ENCODE measurements at regions not wholly inside any gene's neighbourhood (a gene's known extent, or its start where the extent isn't known, plus 50 kb on each side); places are given as distances from the start of the nearest gene placed in this dataset.
"Not testable (repeated sequence)": the region's sequence is repeated elsewhere in the genome, so short reads cannot be mapped to it uniquely, and the experiment has no call there.

DNA sequence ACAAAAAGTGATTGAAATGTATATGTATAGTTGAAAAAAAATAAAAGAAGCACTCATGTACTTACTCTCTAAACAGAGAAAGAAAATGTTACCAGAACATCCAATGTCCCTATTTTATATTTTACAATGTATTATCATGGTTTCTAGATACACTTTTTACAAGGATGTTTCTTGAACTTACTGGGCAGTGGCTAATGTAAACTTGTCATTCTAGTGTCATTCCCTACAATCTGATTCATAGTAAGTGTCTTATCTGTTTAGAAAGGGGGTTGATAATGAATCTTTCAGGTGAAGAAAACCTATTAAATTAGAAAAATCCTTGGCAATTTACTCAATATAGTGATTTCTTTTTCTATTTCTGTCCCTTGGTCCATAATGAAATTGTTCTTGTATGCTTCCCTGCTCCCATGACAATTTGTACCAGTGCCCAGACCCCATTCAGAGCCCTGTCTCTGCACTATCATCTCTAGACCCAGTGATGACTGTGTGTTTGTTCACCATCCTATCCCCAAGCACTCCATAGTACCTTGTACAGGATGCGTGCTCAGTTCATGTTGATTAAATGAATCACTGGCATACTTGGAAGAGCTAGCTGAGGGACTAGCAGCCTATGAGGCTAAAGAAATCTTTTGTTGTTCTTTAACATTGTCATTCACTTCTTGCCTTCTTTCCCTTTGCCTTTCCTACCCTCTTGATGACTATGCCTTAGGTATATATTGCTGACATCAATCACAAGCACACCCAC, 101.2 kb downstream of the HMHB1 start:
- DNase-seq = peak; percentile 78

DNA sequence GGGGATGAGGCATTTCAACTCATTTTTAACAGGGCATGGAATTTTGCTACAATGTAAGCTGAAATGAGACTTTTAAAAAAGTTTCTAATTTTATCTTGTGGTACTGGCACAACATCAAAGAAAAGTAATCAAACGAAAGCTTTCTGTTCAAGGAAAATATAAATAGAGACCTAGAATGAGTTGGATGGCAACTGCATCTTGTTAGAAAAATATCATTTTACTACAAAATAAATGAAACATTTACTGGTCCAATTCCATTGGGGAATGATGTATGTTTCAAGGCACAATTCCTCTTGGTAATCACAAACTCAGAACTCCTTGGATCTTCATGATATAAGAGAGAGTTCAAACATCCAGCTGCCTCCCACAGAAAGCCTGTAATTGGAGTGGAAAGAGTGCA, 102.8 kb downstream of the HMHB1 start:
- no peak for DNase-seq

DNA sequence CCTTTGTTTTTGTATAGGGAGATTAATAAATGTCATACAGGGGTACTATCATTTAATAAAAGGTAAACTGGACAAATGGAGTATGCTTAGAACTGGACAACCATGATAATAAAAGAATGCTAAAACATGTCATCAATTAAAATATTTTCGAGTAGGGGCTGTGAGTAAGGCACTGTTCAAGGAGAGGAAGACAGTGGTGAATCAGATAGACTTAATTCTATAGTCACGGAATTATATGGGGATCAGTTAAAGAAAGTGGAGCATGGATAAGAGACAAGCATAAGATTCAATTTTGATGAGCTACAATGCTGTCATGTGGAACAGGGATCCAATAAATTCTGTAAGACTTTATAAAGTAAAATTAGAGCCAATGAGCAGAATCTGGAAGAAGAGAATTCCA, 104.5 kb downstream of the HMHB1 start:
- no peak for DNase-seq

DNA sequence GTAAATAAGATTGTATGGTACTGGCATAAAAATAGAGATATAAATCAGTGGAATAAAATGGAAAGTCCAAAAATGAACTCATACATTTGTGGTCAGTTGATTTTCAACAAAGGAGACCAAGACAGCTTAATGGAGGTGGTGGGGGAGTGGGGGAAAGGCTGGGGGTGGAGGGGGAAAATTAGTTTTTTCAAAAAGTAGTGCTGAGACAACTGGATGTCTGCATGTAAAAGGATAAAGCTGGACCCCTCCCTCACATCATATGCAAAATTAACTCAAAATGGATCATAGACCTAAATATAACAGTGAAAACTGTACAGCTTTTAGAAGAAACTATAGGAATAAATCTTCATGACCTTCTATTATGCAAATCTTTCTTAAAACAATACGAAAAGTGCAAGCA, 107.0 kb downstream of the HMHB1 start:
- DNase-seq = no peak

DNA sequence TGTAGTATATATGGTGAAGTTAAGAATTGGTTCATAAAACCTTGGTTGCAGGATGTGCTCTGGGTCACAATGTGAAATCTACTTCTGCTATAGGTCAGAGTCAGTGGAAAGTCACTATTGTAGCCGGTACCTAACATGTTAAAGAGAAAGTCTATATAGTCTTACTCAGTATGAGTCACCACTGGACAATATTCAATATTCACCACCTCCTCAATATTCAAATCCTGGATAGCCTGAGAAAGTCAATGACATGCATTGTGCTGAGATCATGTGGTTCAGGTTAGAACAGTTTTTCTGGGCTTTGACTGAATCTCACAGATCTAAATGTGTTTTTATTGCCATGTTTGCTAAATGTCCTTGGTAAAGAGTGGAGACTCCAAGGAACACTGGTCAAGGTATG, 108.8 kb downstream of the HMHB1 start:
- DNase-seq = no peak

DNA sequence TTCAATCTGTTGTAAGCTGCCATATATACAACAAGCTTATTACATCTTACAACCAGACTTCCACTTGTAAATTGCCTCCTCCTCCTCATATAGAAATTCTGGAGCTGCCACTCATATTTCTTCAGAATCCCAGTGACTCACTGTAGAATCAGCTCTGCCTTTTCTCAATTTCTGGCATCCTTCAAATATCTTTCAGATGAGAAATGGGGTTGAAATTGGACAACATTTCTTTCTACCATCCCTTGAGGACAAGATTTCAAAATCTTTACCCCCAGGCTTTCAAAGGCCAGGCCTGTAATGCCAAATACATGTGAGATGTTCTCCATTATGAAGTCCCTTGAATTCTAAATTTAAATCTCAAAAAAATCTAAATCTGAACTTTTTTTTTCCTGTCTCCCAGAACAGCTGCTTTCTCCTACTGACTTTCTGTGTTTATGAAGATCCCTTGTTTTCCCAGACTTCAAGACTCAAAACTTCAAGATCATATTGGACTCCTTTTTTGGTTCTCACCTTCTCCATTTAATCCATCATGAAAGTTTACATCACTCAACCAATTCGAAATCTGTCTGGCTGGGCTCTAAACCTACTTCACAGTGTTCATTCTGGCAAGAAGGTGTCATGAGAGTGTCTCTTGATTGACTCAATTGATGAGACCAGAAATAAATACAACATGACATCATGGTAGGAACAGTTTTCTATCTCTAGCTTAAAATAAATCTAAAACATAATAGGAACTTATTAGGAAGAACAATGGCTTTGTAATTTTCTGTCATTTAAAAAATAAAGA, 109.8 kb downstream of the HMHB1 start:
- peak; percentile 78 for DNase-seq

DNA sequence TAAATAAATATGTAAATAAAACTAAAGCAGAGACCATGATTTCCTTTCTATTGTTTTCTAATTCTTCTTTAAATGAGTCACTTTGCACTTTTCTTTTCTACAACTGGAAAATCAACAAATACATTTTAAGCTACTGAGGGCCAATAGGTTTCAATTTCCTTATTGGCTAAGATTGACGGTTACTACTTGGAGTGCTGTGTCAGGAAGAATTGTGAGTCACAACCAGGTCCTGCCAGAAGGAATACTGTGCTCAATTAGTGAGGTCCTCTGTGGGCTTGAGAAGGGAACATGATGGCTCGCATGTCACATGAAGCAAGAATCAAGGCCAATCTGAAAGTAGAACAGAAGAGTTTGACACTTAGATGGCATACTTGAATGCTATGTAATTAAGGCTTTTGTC, 110.8 kb downstream of the HMHB1 start:
- DNase-seq = no peak

DNA sequence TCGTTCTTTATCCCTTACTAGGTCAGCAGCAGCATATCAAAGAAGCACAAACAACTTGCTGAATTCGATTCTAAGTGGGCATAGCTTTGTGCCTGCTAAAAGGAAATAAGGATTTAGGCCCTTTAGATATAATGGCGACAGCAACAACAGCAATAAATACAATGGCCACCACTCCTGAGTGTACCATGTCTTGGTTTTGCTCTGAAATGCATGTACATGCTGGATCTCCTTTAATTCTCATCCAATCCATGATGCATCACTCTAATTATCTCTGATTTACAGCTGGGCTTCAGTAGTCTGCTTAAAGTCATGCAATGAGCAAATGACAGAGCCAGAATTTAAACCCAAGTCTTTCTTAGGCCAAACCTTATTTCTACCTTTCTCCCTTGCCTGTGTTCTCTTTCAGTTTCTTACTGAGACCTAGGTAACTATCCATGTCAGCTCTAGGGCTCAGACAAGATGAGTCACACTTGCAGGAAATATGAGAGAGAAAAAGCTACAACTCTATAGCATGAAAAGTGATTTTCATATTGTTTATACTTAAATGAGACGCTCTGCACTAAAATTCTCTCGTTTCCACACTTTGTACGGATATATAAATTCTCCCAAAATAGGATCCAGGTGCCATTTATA, 111.8 kb downstream of the HMHB1 start:
- DNase-seq = peak; percentile 28

DNA sequence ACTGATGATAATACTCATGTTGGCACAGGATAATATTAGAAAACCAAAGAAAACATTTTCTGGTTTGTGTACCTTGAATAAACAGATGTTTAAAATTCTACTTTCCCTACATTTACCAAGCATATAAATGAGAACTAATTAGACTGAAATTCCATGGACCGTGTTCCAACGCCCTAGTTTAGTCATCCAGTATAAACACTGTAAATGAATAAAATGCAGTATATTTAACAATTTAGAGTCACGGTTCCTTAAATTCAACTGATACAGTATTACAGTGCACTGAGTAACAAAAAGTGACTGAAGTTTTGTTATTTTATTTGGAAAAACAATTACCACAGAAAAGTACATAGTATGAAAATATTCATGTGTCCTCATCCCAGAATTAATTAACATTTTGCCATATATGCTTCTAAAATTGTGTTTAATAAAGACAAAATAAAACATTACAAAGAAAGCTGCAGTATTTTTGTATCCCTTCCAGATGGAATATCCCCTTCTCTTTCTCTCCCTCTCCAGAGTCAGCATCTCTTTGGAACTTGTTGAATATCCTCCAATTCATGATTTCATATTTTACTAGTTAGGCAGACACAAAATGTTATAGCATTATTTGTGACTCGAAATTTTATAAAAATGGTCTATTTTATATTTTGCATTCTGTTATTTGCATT, 112.5 kb downstream of the HMHB1 start:
- peak; percentile 6 for DNase-seq

DNA sequence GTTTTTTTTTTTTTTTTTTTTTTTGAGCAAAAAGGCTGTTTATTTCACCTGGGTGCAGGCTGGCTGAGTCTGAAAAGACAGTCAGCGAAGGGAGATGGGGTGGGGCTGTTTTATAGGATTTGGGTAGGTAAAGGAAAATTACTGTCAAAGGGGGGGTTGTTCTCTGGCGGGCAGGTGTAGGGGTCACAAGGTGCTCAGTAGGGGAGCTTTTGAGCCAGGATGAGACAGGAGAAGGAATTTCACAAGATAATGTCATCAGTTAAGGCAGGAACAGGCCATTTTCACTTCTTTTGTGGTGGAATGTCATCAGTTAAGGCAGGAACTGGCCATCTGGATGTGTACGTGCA, 113.0 kb downstream of the HMHB1 start:
- DNase-seq = not testable (repeated sequence)

DNA sequence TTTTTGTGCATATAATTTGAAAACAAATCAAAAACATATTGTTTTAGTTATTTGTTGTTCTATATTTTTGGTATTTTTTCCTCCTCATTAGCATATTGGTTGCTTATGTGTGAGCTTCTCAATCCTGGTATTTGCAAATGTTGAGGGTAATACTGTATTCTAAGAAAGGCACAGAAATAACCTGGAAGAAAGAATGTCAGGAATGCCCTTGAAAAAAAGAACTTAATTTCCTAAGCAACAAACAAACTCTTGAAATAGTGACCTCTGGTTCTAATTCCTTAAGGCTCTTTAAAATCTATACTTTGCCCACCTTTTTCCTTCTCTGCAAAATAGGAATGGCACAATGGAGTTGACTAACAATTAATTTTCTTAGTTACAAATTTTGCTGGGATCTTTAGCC, 117.5 kb downstream of the HMHB1 start:
- no peak for DNase-seq

DNA sequence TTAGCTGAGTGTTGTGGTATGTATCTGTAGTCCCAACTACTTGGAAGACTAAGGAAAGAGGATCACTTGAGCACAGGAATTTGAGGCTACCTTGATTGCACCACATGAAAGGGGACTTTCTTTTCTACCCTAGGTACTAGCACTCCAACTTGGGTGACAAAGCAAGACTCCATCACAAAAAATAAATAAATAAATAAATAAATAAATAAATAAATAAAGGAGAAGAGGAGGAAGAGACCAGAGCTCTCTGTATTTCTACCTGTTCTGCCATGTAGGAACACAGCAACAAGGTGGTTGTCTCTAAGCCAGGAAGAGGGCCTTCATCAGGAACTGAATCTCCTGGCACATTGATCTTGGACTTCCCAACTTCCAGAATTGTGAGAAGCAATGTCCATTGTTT, 118.6 kb downstream of the HMHB1 start:
- no peak for DNase-seq

DNA sequence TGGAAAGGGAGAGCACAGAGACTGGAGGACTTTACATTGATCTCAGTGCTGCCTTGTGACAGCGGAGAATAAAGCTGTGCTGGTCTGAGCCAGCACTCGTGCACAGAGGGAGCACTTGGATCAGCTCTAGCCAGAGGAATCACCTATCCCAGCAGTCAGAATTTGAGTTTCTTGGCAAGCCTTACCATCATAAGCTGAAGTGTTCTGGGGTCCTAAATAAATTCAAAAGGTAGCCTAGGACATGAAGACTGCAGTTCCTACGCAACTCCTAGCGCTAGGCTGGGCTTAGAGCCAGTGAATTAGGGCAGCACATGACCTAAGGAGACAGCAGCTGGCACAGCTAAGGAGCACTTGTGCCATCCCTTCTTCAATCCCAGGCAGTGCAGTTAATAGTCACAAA, 119.5 kb downstream of the HMHB1 start:
- DNase-seq = no peak

DNA sequence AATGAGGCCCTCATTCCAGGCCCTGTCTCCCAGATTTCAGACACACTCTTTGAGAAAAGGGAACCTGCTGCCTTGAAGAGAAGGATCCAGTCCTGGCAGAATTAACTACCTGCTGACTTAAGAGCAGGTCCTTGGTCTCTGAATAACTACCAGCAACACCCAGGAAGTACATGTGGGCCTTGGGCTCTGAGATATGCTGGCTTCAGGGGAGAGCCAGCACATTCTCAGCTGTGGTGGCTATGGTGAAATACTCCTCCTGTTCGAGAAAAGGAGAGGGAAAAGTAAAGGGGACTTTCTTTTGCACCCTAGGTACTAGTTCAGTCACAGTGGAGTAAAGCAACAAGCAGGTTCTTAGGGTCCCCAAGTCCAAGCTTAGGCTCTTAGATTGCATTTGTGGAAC, 120.0 kb downstream of the HMHB1 start:
- no peak for DNase-seq

DNA sequence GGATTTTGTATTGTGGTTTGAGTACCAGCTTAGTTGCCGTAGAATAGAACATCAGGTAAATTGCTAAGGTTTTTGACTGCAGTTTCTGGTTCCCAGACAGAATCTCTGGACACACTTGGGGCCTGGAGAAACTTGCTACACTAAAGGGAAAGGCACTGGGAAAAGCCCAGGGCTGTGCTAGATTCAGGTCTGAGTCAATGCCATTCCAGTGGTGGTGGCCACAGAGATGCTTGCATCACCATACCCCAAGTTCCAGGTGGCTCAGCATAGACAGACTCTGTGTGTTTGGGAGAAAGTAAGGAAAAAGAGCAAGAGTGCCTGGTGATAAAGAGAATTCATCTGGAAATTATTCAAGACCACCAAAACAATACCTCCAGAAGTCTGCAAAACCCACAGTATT, 120.6 kb downstream of the HMHB1 start:
- DNase-seq = no peak

DNA sequence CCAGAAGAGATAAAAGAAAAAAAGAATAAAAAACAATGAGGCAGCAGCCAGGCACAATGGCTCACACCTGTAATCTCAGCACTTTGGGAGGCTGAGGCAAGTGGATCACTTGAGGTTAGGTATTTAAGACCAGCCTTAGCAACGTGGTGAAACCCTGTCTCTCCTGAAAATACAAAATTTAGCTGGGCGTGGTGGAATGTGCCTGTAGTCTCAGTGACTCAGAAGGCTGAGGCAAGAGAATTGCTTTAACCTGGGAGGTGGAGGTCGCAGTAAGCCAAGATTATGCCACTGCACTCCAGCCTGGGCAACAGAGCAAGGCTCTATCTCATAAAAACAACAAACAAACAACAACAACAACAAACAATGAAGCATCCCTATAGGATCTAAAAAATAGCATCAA, 121.5 kb downstream of the HMHB1 start:
- DNase-seq = no peak

DNA sequence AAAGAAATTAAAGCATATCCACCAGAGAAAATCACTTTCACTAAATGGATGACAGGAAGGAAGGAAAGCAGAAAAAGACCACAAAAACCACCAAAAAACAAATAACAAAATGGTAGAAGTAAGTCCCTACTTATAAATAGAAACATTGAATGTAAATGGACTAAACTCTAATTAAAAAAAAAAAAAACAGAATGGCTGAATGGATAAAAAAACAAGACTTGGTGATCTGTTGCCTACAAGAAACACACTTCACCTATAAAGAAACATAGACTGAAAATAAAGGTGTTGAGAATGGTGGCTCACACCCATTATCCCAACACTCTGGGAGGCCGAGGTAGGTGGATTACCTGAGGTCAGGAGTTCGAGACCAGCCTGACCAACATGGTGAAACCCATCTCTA, 122.9 kb downstream of the HMHB1 start:
- DNase-seq = no peak

DNA sequence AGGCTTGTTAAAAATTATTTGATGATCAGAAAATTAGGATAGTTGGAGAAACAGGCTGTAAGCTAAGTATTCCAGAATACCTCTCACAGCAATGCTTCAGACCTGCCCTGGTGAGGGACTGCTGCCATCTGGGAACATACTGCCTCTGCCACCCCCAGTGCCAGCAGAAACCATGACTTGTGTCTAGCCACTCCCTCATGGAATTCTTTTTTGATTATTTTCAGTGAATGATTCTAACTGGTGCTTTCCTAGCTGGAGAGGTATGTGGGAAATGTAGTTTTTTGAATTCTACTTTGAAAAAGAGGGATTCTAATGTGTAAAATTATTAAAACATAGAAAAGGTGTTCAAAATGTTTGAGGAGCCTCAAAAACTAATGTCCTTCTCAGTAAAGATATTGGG, 126.3 kb downstream of the HMHB1 start:
- no peak for DNase-seq

DNA sequence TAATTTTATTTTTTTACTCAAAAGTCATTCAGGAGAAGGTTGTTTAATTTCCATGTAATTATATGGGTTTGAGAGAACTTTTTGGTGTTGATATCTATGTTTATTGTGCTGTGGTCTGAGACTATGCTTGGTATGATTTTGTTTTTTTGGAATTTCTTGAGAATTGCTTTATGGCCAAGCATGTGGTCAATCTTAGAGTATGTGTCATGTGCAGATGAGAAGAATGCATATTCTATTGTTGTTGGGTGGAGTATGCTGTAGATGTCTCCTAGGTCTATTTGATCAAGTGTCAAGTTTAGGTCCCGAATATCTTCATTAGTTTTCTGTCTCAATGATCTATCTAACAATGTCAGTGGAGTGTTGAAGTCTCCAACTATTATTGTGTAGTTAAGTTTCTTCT, 134.9 kb downstream of the HMHB1 start:
- DNase-seq = no peak

DNA sequence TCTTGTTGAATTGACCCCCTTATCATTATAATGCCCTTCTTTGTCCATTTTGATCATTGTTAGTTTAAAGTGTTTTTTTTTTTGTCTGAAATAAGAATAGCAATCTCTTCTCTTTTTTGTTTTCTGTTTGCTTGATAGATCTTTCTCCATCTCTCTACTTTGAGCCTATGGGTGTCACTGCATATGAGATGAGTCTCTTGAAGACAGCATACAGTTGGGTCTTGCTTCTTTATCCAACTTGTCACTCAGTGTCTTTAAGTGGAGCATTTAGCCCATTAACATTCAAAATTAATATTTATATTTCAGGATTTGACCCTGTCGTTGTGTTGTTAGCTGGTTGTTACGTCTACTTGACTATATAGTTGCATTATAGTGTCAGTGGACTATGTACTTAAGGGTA, 135.4 kb downstream of the HMHB1 start:
- no peak for DNase-seq

DNA sequence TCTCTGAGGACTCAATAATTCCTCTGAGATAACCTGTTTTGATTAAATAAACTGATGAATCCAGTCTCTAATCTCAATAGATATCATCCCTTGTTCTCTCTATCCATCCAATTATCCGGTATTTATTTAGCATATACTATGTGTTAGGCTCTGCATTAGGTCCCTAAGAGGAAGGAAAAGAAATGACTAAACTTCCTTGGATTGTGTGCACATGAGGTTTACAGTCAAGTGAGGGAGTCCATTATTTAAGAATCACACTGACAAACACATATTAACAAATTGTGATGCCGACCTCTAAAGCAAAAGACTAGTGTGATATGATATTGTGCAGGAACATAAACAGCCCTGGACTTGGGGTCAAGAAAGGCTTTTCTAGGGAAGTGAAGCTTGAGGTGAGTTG, 140.8 kb downstream of the HMHB1 start:
- no peak for DNase-seq

DNA sequence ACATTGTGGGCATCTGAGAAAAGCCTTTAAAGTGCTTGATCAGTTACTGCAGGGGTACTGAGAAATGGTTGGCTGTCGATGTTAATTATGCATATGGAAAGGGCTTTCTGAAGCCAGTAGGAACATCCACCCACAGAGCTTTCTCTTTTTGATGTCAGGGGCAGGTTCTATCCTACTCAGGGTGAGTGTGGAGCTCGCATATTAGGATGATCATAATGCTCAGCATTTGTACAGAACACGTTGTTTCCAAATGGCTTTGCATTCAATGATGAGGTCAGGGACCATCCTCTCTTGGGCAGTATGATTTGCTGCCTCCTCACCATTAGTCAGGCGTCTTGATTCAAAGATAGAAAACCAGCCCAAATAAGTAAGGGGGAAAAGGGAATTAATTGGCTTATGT, 141.9 kb downstream of the HMHB1 start:
- DNase-seq = no peak

DNA sequence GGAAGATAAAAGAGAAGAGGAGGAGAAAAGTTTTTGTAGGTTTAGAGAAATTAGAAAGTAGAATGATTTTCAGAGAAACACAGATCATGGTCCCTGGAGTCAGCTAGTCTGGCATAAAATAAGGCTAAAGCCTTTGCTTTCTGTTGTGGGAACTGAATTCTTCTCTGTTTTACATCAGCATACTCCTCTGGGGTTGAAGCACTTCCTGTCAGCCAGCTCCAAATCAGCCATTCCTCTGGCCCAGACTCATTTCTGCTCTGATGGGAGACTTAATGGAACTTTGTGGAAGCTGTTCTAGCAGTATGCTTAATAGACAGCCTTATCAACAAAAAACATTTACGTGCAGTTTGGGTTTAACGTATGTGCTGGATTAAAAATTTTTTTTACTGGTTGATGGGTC, 143.2 kb downstream of the HMHB1 start:
- no peak for DNase-seq

DNA sequence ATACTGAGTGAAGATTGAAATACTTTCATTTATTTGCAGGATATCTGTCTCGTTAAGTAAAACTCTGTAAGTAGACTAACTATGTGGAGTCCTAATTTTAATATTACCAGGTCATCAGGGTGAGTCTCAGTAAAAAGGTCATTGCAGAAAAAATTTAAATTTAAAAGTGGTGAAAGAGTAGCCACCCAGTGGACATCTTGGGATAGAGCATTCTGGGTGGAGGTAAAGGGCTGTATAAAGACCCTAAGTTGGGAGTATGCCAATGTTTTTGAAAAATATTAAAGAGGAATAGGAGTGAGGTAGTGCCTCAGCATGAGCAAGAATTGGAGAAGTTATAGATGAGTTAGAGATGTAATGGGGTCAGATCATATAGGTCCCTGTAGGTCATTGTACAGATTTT, 145.5 kb downstream of the HMHB1 start:
- no peak for DNase-seq

Data from kidney glomerular epithelial cell (primary cell).